Limb (tissue), 2 donors: ENCODE measurements at regions not wholly inside any gene's neighbourhood (a gene's known extent, or its start where the extent isn't known, plus 50 kb on each side); places are given as distances from the start of the nearest gene placed in this dataset.

ENCODE experiments used
- DNase-seq, 2 donors: peaks; one replicate each; pipeline ENCODE4 v3.0.0-alpha.2; 2016; ENCODE audit errors: extremely low spot score in 2 of 2

- no peak for DNase-seq
These were observed 96.8 kb upstream of the NLGN4X start for GRCh38 chrX:6325437-6325836.

DNA sequence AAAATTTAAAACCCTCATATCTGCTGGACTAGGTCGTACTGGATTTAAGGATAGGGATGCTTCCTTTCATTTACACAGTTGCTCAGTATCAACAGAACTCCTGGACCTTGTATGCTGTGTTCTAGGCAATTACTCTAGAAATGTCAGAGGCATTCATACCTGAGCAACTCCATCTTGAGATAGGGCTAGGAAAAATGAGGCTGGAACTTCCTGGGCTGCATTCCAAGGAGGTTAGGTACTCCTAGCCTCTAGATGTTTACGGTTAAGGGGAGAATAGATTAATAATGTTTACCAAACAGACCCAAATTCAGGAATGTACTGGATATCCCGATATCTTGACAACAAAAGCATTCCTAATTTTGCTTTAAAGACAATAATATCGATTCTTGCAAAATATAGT, 84.7 kb upstream of the NLGN4X start:
- DNase-seq, result no peak

GRCh38 chrX:6311540-6311939, 82.9 kb upstream of the NLGN4X start:
- no peak for DNase-seq

- no peak for DNase-seq
These were observed 78.5 kb upstream of the NLGN4X start for GRCh38 chrX:6307156-6307555.

DNA sequence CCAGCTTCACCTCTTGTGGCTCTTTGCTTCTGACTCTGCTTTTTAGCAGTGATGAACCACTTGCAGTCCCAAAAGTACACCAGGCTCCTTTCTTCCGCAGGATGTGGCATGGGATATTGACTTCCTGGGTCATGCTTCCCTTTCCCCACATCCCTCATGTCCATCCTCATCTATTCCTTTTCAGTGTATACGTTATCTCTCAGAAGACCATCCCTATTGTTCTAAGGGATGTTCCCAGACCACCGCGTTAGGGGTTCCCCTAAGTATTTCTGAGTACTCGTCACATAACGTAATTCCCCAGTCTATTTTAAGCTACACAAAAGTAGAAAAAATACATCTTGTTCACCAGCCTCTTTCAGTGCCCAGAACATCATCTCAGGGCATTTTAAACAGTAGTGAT, 71.1 kb upstream of the NLGN4X start:
- no peak for DNase-seq

- DNase-seq, result no peak
These were observed 65.0 kb upstream of the NLGN4X start for GRCh38 chrX:6293716-6294115.

- DNase-seq, result no peak
These were observed 63.9 kb upstream of the NLGN4X start for GRCh38 chrX:6292599-6292998.

- no peak for DNase-seq
These were observed 62.8 kb upstream of the NLGN4X start for GRCh38 chrX:6291444-6291843.

GRCh38 chrX:6283826-6284225, 55.2 kb upstream of the NLGN4X start:
- no peak for DNase-seq

GRCh38 chrX:6279277-6279909, 50.7 kb upstream of the NLGN4X start:
- no peak for DNase-seq
